Mesendoderm (in vitro differentiated cells): ENCODE measurements at regions not wholly inside any gene's neighbourhood (a gene's known extent, or its start where the extent isn't known, plus 50 kb on each side); places are given as distances from the start of the nearest gene placed in this dataset.

ENCODE experiments used
- DNase-seq: peaks from one replicate; pipeline ENCODE4 v3.0.0; 2013
- H2AK5ac ChIP-seq: 2 replicates; pipeline ENCODE4 v1.6.1; 2013; ENCODE audit warnings: low read length, inconsistent platforms
- H2BK120ac ChIP-seq: 2 replicates; pipeline ENCODE4 v1.6.1; 2013; ENCODE audit warnings: low read depth, mild to moderate bottlenecking, low read length, moderate library complexity, mixed read lengths
- H2BK15ac ChIP-seq: replicated peaks from 2 replicates; pipeline ENCODE4 v1.6.1; 2013; ENCODE audit warnings: low read depth, mild to moderate bottlenecking, moderate library complexity
- H2BK5ac ChIP-seq: 2 replicates; pipeline ENCODE4 v1.6.1; 2013; ENCODE audit warnings: low read length, inconsistent platforms
- H3K18ac ChIP-seq: 2 replicates; pipeline ENCODE4 v1.6.1; 2013; ENCODE audit warnings: mild to moderate bottlenecking, low read length, mixed read lengths
- H3K23ac ChIP-seq: one replicate; pipeline ENCODE4 v1.6.1; 2013; ENCODE audit warnings: low read length
- H3K27ac ChIP-seq: 2 replicates; pipeline ENCODE4 v1.5.1; 2013; ENCODE audit warnings: low read depth, mild to moderate bottlenecking, inconsistent platforms, low read length, moderate library complexity
- H3K27me3 ChIP-seq: 2 replicates; pipeline ENCODE4 v1.6.1; 2013; ENCODE audit warnings: low read length, control low read depth, mild to moderate bottlenecking, inconsistent platforms; ENCODE audit not compliant: insufficient read depth, poor library complexity
- H3K36me3 ChIP-seq: 2 replicates; pipeline ENCODE4 v1.6.1; 2013; ENCODE audit warnings: low read length, inconsistent platforms; ENCODE audit not compliant: control insufficient read depth, insufficient read depth
- H3K4ac ChIP-seq: one replicate; pipeline ENCODE4 v1.6.1; 2013; ENCODE audit warnings: low read depth, mild to moderate bottlenecking, low read length, moderate library complexity
- H3K4me1 ChIP-seq: 2 replicates; pipeline ENCODE4 v1.6.1; 2013; ENCODE audit warnings: low read depth, low read length, inconsistent platforms; ENCODE audit not compliant: control insufficient read depth
- H3K4me2 ChIP-seq: 2 replicates; pipeline ENCODE4 v1.6.1; 2013; ENCODE audit warnings: low read length
- H3K4me3 ChIP-seq: 2 replicates; pipeline ENCODE4 v1.5.1; 2013; ENCODE audit warnings: mild to moderate bottlenecking, low read length
- H3K56ac ChIP-seq: one replicate; pipeline ENCODE4 v1.6.1; 2013; ENCODE audit warnings: low read length
- H3K79me1 ChIP-seq: 2 replicates; pipeline ENCODE4 v1.6.1; 2013; ENCODE audit warnings: low read length, inconsistent platforms
- H3K79me2 ChIP-seq: 2 replicates; pipeline ENCODE4 v1.6.1; 2013; ENCODE audit warnings: mild to moderate bottlenecking, low read length; ENCODE audit not compliant: control insufficient read depth, insufficient read depth
- H3K9ac ChIP-seq: 2 replicates; pipeline ENCODE4 v1.6.1; 2013; ENCODE audit warnings: low read length, inconsistent platforms
- H4K5ac ChIP-seq: one replicate; pipeline ENCODE4 v1.6.1; 2013; ENCODE audit warnings: low read length
- H4K8ac ChIP-seq: one replicate; pipeline ENCODE4 v1.6.1; 2013; ENCODE audit warnings: low read depth, mild to moderate bottlenecking, control low read depth, low read length, moderate library complexity
- WGBS: extraction: QIAGEN DNeasy Blood & Tissue Kit; methylation state at CpG from one replicate; pipeline ENCODE4 v1.1.7; 2013; ENCODE audit warnings: low lambda C conversion rate, missing lambda C conversion rate; ENCODE audit not compliant: insufficient coverage; ENCODE audit errors: extremely low coverage; 5-methylcytosine and 5-hydroxymethylcytosine counted together

GRCh38 chr9:82363198-82363597 lies 374.6 kb downstream of the SPATA31D1 start:
- Histone ChIP-seq H3K79me2 (no peaks in the 10 kb centered on the region), H2AK5ac (no peak overlapping the region), H3K56ac (no peak overlapping the region), H3K4me2 (no peak overlapping the region), H2BK120ac (no peak overlapping the region), H3K18ac (no peak overlapping the region), H2BK15ac (no peak overlapping the region), H3K23ac (no peak overlapping the region), H3K4me1 (peaks cover 2% of the 10 kb centered on the region), H3K27ac (no peak overlapping the region), H4K5ac (no peak overlapping the region), H3K9ac (no peak overlapping the region), H3K79me1 (no peaks in the 10 kb centered on the region), H3K4ac (no peak overlapping the region), H3K27me3 (no peaks in the 10 kb centered on the region), H3K36me3 (no peaks in the 10 kb centered on the region), H3K4me3 (no peak overlapping the region), H2BK5ac (no peak overlapping the region), H4K8ac (no peak overlapping the region)
- DNase-seq = peak; percentile 46
- WGBS = no CpG with 5 or more reads among the region's 5 CpGs

- Histone ChIP-seq H3K56ac (no peak overlapping the region), H4K5ac (no peak overlapping the region), H3K36me3 (no peaks in the 10 kb centered on the region), H3K27ac (no peak overlapping the region), H3K4me1 (peaks cover 2% of the 10 kb centered on the region), H4K8ac (no peak overlapping the region), H3K4me3 (no peak overlapping the region), H3K4me2 (no peak overlapping the region), H2AK5ac (no peak overlapping the region), H2BK15ac (no peak overlapping the region), H2BK120ac (no peak overlapping the region), H3K4ac (no peak overlapping the region), H3K79me2 (no peaks in the 10 kb centered on the region), H3K23ac (no peak overlapping the region), H3K79me1 (no peaks in the 10 kb centered on the region), H3K18ac (no peak overlapping the region), H3K27me3 (no peaks in the 10 kb centered on the region), H3K9ac (no peak overlapping the region), H2BK5ac (no peak overlapping the region)
- no CpG with 5 or more reads among the region's 5 CpGs for WGBS
- DNase-seq = no peak
Observed at GRCh38 chr9:82363682-82364081, 375.1 kb downstream of the SPATA31D1 start.

- no peaks in the 10 kb centered on the region for H3K27me3 ChIP-seq
- WGBS = no CpG with 5 or more reads among the region's 2 CpGs
- H4K8ac ChIP-seq = no peak overlapping the region
- H3K79me2 ChIP-seq = no peaks in the 10 kb centered on the region
- H2AK5ac ChIP-seq = no peak overlapping the region
- H3K4me2 ChIP-seq = no peak overlapping the region
- no peaks in the 10 kb centered on the region for H3K79me1 ChIP-seq
- H2BK15ac ChIP-seq = no peak overlapping the region
- no peak overlapping the region for H3K23ac ChIP-seq
- H2BK120ac ChIP-seq = no peak overlapping the region
- no peak overlapping the region for H3K56ac ChIP-seq
- no peak overlapping the region for H3K18ac ChIP-seq
- H3K36me3 ChIP-seq = no peaks in the 10 kb centered on the region
- peak; percentile 83 for DNase-seq
- H3K4ac ChIP-seq = no peak overlapping the region
- H2BK5ac ChIP-seq = no peak overlapping the region
- H3K4me3 ChIP-seq = no peak overlapping the region
- no peak overlapping the region for H3K27ac ChIP-seq
- H4K5ac ChIP-seq = no peak overlapping the region
- H3K9ac ChIP-seq = no peak overlapping the region
- peaks cover 2% of the 10 kb centered on the region for H3K4me1 ChIP-seq
Observed at GRCh38 chr9:82367016-82367415, 378.4 kb downstream of the SPATA31D1 start.

- no peak overlapping the region for H3K4me2 ChIP-seq
- no peak overlapping the region for H3K9ac ChIP-seq
- H3K27me3 ChIP-seq = no peaks in the 10 kb centered on the region
- H3K18ac ChIP-seq = no peak overlapping the region
- no peak overlapping the region for H3K4me3 ChIP-seq
- H2BK15ac ChIP-seq = no peak overlapping the region
- H3K56ac ChIP-seq = no peak overlapping the region
- DNase-seq = no peak
- H3K4me1 ChIP-seq = peaks cover 2% of the 10 kb centered on the region
- no peak overlapping the region for H4K8ac ChIP-seq
- H3K27ac ChIP-seq = no peak overlapping the region
- no peak overlapping the region for H2BK120ac ChIP-seq
- no peak overlapping the region for H3K23ac ChIP-seq
- H3K79me1 ChIP-seq = no peaks in the 10 kb centered on the region
- H3K79me2 ChIP-seq = no peaks in the 10 kb centered on the region
- H3K4ac ChIP-seq = no peak overlapping the region
- no peak overlapping the region for H2BK5ac ChIP-seq
- no peaks in the 10 kb centered on the region for H3K36me3 ChIP-seq
- no peak overlapping the region for H4K5ac ChIP-seq
- WGBS = no CpG with 5 or more reads among the region's 1 CpG
- no peak overlapping the region for H2AK5ac ChIP-seq
Observed at GRCh38 chr9:82367929-82368328, 379.4 kb downstream of the SPATA31D1 start.

- Histone ChIP-seq H3K4ac (no peak overlapping the region), H3K27ac (no peak overlapping the region), H4K8ac (no peak overlapping the region), H3K56ac (no peak overlapping the region), H3K79me1 (no peaks in the 10 kb centered on the region), H4K5ac (no peak overlapping the region), H2BK15ac (no peak overlapping the region), H3K79me2 (no peaks in the 10 kb centered on the region), H3K4me3 (no peak overlapping the region), H3K9ac (no peak overlapping the region), H2BK5ac (no peak overlapping the region), H3K36me3 (no peaks in the 10 kb centered on the region), H3K18ac (no peak overlapping the region), H3K23ac (no peak overlapping the region), H2BK120ac (no peak overlapping the region), H2AK5ac (no peak overlapping the region), H3K27me3 (no peaks in the 10 kb centered on the region), H3K4me1 (peaks cover 2% of the 10 kb centered on the region), H3K4me2 (no peak overlapping the region)
- WGBS = no CpG with 5 or more reads among the region's 2 CpGs
- no peak for DNase-seq
Observed at GRCh38 chr9:82369251-82369945, 380.8 kb downstream of the SPATA31D1 start.

GRCh38 chr9:82375041-82375440 lies 386.5 kb downstream of the SPATA31D1 start:
- Histone ChIP-seq H3K27ac (no peak overlapping the region), H3K18ac (no peak overlapping the region), H4K5ac (no peak overlapping the region)

More at GRCh38 chr9:82375041-82375440, 386.5 kb downstream of the SPATA31D1 start:
- Histone ChIP-seq H3K9ac (no peak overlapping the region), H3K4ac (no peak overlapping the region), H3K4me2 (no peak overlapping the region), H3K23ac (no peak overlapping the region), H3K56ac (no peak overlapping the region), H2AK5ac (no peak overlapping the region), H3K4me1 (no peaks in the 10 kb centered on the region), H3K79me2 (no peaks in the 10 kb centered on the region), H2BK120ac (no peak overlapping the region), H3K4me3 (no peak overlapping the region), H2BK15ac (no peak overlapping the region), H3K27me3 (no peaks in the 10 kb centered on the region), H3K36me3 (no peaks in the 10 kb centered on the region), H4K8ac (no peak overlapping the region), H3K79me1 (no peaks in the 10 kb centered on the region), H2BK5ac (no peak overlapping the region)
- WGBS = no CpG with 5 or more reads among the region's 2 CpGs
- DNase-seq = no peak
